ENCODE measurements at regions not wholly inside any gene's neighbourhood (a gene's known extent, or its start where the extent isn't known, plus 50 kb on each side); places are given as distances from the start of the nearest gene placed in this dataset.

DNA sequence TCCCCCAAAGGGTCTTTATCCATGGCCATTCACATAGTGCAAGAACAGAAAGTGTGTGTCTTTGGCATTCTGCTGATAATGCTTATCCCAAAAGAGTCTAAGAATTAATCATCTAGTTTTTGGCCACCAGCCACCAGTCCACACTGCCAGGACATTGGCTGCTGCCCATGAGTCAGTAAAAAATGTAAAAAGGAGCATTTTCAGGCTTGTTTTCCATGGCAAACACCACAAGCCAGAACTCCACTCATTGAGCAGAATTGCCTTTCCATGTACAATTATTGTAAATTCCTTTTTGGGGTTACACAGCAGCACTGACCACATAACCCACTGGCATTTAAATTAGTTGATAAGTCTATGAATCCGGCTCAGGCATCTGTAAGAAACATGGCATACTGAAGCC, 89.2 kb upstream of the PRDX4 start:
- no peak for TF ChIP-seq POLR2A (IDR thresholded peaks at IDR 0.05; ENCODE audit: extremely low read depth, insufficient read length)
- TF ChIP-seq, protein P1, sequence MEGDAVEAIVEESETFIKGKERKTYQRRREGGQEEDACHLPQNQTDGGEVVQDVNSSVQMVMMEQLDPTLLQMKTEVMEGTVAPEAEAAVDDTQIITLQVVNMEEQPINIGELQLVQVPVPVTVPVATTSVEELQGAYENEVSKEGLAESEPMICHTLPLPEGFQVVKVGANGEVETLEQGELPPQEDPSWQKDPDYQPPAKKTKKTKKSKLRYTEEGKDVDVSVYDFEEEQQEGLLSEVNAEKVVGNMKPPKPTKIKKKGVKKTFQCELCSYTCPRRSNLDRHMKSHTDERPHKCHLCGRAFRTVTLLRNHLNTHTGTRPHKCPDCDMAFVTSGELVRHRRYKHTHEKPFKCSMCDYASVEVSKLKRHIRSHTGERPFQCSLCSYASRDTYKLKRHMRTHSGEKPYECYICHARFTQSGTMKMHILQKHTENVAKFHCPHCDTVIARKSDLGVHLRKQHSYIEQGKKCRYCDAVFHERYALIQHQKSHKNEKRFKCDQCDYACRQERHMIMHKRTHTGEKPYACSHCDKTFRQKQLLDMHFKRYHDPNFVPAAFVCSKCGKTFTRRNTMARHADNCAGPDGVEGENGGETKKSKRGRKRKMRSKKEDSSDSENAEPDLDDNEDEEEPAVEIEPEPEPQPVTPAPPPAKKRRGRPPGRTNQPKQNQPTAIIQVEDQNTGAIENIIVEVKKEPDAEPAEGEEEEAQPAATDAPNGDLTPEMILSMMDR (IDR thresholded peaks at IDR 0.05; ENCODE audit: low read depth, low read length): no peak

All from NB4 (cell line).